Cerebellar nuclear complex (tissue), 1 donor: ENCODE measurements at regions not wholly inside any gene's neighbourhood (a gene's known extent, or its start where the extent isn't known, plus 50 kb on each side); places are given as distances from the start of the nearest gene placed in this dataset.

Experiments
- DNase-seq, 2 experiments: peaks; one replicate each; lab custom pipeline; 2025; lab: John Stamatoyannopoulos, UW

- DNase-seq: no peak
These were observed 98.3 kb upstream of the ID2 start for GRCh38 chr2:8583400-8584173.

- no peak for DNase-seq
These were observed 97.4 kb upstream of the ID2 start for GRCh38 chr2:8584174-8585066.

GRCh38 chr2:8586457-8587051 lies 95.3 kb upstream of the ID2 start:
- no peak for DNase-seq

- no peak for DNase-seq
These were observed 94.5 kb upstream of the ID2 start for GRCh38 chr2:8587251-8587791.

GRCh38 chr2:8587920-8588830 lies 93.7 kb upstream of the ID2 start:
- DNase-seq: no peak

GRCh38 chr2:8588831-8589191 lies 93.0 kb upstream of the ID2 start:
- DNase-seq: no peak

GRCh38 chr2:8589721-8590120 lies 92.1 kb upstream of the ID2 start:
- no peak for DNase-seq

GRCh38 chr2:8590938-8591337 lies 90.9 kb upstream of the ID2 start:
- no peak for DNase-seq

GRCh38 chr2:8592736-8593135 lies 89.1 kb upstream of the ID2 start:
- no peak for DNase-seq

GRCh38 chr2:8593243-8593642 lies 88.6 kb upstream of the ID2 start:
- DNase-seq: no peak

GRCh38 chr2:8594731-8595427 lies 87.0 kb upstream of the ID2 start:
- DNase-seq: no peak

- DNase-seq: no peak
These were observed 86.4 kb upstream of the ID2 start for GRCh38 chr2:8595428-8595805.

GRCh38 chr2:8595811-8596600 lies 85.8 kb upstream of the ID2 start:
- DNase-seq: no peak

- DNase-seq: no peak
These were observed 84.8 kb upstream of the ID2 start for GRCh38 chr2:8597094-8597493.

GRCh38 chr2:8597559-8598225 lies 84.2 kb upstream of the ID2 start:
- DNase-seq: no peak

GRCh38 chr2:8598295-8599165 lies 83.3 kb upstream of the ID2 start:
- no peak for DNase-seq

- DNase-seq: no peak
These were observed 82.2 kb upstream of the ID2 start for GRCh38 chr2:8599421-8600242.

- DNase-seq: no peak
These were observed 81.4 kb upstream of the ID2 start for GRCh38 chr2:8600456-8600855.
